ENCODE measurements at regions not wholly inside any gene's neighbourhood (a gene's known extent, or its start where the extent isn't known, plus 50 kb on each side); places are given as distances from the start of the nearest gene placed in this dataset.

DNA sequence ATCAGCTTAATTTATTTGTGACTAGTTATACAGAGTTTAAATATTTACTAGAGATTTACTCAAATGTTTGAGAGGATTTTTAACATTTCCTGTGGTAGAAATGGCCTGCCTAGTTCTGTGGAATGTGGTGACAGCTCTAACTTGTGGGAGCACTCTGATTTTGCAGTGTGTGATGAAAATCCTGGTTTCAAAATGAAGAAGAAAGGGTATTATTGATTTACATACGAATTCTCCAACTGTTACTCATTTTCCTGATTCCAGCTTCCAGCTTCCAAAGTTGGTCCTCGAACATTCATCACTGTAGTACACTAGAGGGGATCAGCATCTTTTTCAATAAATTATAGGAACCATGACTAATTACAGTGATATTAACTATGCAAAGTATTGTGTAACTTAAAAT lies 462.7 kb upstream of the PKN2 start:
- DNase-seq (ENCODE audit: low spot score in 2 of 2) = no peak
- Histone ChIP-seq H3K27me3 (no peaks in the 10 kb centered on the region), H3K4me3 (no peak overlapping the region), H3K27ac (no peak overlapping the region), H3K9me3 (no peaks in the 10 kb centered on the region), H3K36me3 (no peaks in the 10 kb centered on the region), H3K4me1 (no peaks in the 10 kb centered on the region)
- TF ChIP-seq, protein P1, sequence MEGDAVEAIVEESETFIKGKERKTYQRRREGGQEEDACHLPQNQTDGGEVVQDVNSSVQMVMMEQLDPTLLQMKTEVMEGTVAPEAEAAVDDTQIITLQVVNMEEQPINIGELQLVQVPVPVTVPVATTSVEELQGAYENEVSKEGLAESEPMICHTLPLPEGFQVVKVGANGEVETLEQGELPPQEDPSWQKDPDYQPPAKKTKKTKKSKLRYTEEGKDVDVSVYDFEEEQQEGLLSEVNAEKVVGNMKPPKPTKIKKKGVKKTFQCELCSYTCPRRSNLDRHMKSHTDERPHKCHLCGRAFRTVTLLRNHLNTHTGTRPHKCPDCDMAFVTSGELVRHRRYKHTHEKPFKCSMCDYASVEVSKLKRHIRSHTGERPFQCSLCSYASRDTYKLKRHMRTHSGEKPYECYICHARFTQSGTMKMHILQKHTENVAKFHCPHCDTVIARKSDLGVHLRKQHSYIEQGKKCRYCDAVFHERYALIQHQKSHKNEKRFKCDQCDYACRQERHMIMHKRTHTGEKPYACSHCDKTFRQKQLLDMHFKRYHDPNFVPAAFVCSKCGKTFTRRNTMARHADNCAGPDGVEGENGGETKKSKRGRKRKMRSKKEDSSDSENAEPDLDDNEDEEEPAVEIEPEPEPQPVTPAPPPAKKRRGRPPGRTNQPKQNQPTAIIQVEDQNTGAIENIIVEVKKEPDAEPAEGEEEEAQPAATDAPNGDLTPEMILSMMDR (IDR thresholded peaks at IDR 0.05) = no peak
- TF ChIP-seq POLR2A (IDR thresholded peaks at IDR 0.05) (no peak), EP300 (IDR thresholded peaks at IDR 0.05) (no peak)
- 48 to 70% methylated on average over 2 of the region's 2 CpGs for WGBS, 2 donors

DNA sequence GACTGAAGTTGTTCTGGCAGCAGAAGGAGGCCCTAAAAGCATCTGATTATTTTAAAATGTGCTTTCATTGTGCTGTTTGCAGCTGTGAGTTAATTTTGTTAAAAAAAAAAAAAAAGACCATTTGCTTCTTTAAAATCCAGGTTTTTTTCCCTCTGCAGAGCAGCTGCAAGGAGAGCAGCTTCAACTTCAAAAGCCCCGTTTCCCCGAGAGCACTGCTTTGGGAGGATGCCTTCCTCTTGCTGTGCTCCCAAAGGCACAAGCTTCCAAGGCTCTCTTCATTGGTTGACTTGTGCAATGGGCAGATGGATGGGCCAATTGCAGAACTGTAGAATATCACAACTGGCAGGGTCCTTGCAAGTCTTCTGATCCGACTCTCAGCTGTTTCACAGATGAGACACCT lies 459.2 kb upstream of the PKN2 start:
- DNase-seq (ENCODE audit: low spot score in 2 of 2) = no peak
- 60 to 70% methylated on average over 3 of the region's 3 CpGs for WGBS, 2 donors
- TF ChIP-seq POLR2A (IDR thresholded peaks at IDR 0.05) = no peak
- TF ChIP-seq EP300 (IDR thresholded peaks at IDR 0.05) = no peak
- TF ChIP-seq, protein P1 (IDR thresholded peaks at IDR 0.05) = no peak
- Histone ChIP-seq H3K4me3 (no peak overlapping the region), H3K9me3 (no peaks in the 10 kb centered on the region), H3K4me1 (no peaks in the 10 kb centered on the region), H3K36me3 (no peaks in the 10 kb centered on the region), H3K27me3 (no peaks in the 10 kb centered on the region), H3K27ac (no peak overlapping the region)

DNA sequence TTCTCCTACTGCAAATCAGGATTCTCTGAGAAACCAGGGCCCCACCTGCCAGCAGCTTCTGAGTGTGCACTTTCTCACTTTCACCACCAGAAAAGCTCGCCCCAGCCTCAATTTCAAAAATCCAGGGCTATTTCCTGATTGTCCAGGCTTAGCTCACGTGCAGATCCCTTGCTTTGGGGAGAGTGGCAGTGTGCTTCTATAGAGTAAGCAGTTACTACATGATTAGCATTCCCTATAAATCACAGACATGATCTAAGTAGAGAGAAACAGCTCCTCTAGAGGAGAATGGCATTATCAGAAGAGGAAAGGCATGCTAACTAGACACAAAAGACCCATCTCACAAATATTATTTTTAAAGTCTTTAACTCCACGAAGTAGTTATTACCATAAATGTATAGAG lies 456.0 kb upstream of the PKN2 start:
- no peak for TF ChIP-seq EP300 (IDR thresholded peaks at IDR 0.05)
- TF ChIP-seq, protein P1 (IDR thresholded peaks at IDR 0.05) = no peak
- no peak for TF ChIP-seq POLR2A (IDR thresholded peaks at IDR 0.05)
- no peaks in the 10 kb centered on the region for H3K36me3 ChIP-seq
- WGBS, 2 donors = 43 to 47% methylated on average over 3 of the region's 3 CpGs
- no peak overlapping the region for H3K4me3 ChIP-seq
- no peaks in the 10 kb centered on the region for H3K27me3 ChIP-seq
- H3K9me3 ChIP-seq = no peaks in the 10 kb centered on the region
- H3K27ac ChIP-seq = no peak overlapping the region
- H3K4me1 ChIP-seq = no peaks in the 10 kb centered on the region
- no peak for DNase-seq (ENCODE audit: low spot score in 2 of 2)

DNA sequence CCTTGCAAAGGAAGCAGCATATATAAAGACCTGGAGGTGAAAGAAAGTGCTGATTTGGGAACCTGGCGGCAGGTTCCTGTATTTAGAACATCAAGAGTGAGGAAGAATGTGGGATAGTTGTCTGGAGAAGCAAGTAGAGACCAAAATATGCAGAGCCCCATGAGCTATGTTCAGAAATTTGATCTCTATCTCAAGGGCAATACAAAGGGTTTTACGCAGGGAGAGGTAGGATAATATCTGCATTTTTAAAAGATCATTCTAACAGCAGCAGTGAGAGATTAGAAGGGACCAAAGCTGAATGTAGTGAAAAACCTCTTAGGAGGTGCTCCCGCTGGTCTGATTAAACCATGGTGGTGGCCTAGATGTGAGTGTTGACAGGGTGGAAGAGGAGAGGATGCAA lies 453.9 kb upstream of the PKN2 start:
- H3K9me3 ChIP-seq = no peaks in the 10 kb centered on the region
- no peaks in the 10 kb centered on the region for H3K4me1 ChIP-seq
- H3K4me3 ChIP-seq = no peak overlapping the region
- 82 to 83% methylated on average over 3 of the region's 3 CpGs for WGBS, 2 donors
- no peak overlapping the region for H3K27ac ChIP-seq
- TF ChIP-seq, protein P1 (IDR thresholded peaks at IDR 0.05) = no peak
- TF ChIP-seq POLR2A (IDR thresholded peaks at IDR 0.05) = no peak
- no peak for TF ChIP-seq EP300 (IDR thresholded peaks at IDR 0.05)
- DNase-seq (ENCODE audit: low spot score in 2 of 2) = no peak
- H3K27me3 ChIP-seq = no peaks in the 10 kb centered on the region
- H3K36me3 ChIP-seq = no peaks in the 10 kb centered on the region

DNA sequence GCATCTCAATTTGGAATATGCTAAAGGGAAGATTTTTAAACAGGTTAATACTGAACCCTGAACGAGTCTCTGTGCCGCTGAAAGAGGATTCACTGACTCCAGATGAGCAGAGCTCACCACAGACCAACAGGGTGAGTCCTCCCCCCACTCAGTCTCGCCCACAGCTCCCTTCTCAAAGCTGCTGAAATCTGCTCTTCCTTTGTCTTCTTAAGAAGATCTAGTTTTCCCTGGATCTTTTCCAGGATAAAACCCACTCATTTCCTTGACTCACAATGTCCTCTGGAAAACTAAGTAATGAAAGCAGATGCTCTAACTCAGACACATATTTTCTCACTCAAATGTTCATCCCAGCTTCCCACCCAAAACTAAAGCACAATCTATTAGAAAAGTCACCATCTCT lies 447.0 kb upstream of the PKN2 start:
- H3K36me3 ChIP-seq = no peaks in the 10 kb centered on the region
- no peak overlapping the region for H3K27ac ChIP-seq

More for the DNA sequence above, 447.0 kb upstream of the PKN2 start:
- H3K27me3 ChIP-seq = no peaks in the 10 kb centered on the region
- TF ChIP-seq POLR2A (IDR thresholded peaks at IDR 0.05) = no peak
- TF ChIP-seq EP300 (IDR thresholded peaks at IDR 0.05) = no peak
- TF ChIP-seq, protein P1 (IDR thresholded peaks at IDR 0.05) = no peak
- peaks cover 0 to 14% (median 2%) of the 10 kb centered on the region in 4 donors for H3K9me3 ChIP-seq
- 10 to 24% methylated on average over 3 of the region's 3 CpGs for WGBS, 2 donors
- no peak for DNase-seq (ENCODE audit: low spot score in 2 of 2)
- H3K4me3 ChIP-seq = no peak overlapping the region
- peaks cover 0 to 12% (median 0%) of the 10 kb centered on the region in 4 donors for H3K4me1 ChIP-seq
